ENCODE measurements at regions not wholly inside any gene's neighbourhood (a gene's known extent, or its start where the extent isn't known, plus 50 kb on each side); places are given as distances from the start of the nearest gene placed in this dataset.

DNA sequence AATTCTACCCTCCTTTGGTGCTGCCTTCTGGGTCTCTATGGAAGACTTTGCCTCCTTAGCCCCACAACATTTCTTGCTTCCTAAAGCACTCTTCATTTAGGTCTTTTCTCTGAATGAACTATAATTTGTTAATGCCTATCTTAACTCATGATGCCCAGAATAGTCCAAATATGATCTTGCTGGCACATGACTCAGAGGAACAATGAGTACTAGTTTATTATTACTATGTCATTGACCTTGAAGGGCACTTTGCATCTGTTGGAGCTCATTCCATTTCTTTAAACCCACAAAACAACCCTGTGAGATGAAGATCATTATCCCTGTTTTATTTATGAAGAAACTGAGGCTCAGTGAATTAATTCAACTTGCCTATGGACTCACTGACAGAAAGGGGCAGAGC is 320.2 kb upstream of the PLET1 start:
- TF ChIP-seq CTCF (IDR thresholded peaks at IDR 0.05) = no peak
- TF ChIP-seq POLR2A (IDR thresholded peaks at IDR 0.05) = no peak

Data from testis (tissue), 2 donors.